GM12875 (cell line): ENCODE measurements at regions not wholly inside any gene's neighbourhood (a gene's known extent, or its start where the extent isn't known, plus 50 kb on each side); places are given as distances from the start of the nearest gene placed in this dataset.
A peak's percentile ranks its signal among the peaks of the same experiment; 100 is the strongest.

Experiments used
- H3K4me3 ChIP-seq: one replicate; pipeline ENCODE4 v1.5.1; 2011; ENCODE audit warnings: low read depth, low read length, control low read depth
- TF ChIP-seq, protein P1 (sequence below): IDR thresholded peaks from 2 replicates; pipeline ENCODE4 v1.5.1; 2011; ENCODE audit warnings: low read depth, mild to moderate bottlenecking, control low read depth, inconsistent platforms, low read length, moderate library complexity, borderline replicate concordance; ENCODE audit not compliant: insufficient read depth

DNA sequence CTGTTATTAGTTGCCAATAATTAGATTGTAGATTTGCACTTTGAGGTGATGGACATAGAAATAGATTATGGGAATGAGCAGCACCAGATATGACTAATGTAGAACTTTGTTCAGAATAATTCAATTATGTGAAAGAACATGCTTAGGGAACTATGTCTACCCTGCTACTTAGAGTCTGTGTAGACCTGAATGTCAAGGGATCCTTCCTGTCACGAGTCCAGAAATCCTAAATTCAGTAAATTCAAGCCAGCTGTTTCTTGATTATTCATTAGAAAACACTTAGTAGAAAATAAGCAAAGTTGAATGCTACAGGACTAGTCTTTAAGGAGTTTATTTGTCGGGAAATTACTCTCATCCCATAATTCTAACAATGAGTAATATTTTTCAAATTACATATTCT is 887.3 kb upstream of the SEMA6A start:
- H3K4me3 ChIP-seq, result no peak overlapping the region
- TF ChIP-seq, protein P1, sequence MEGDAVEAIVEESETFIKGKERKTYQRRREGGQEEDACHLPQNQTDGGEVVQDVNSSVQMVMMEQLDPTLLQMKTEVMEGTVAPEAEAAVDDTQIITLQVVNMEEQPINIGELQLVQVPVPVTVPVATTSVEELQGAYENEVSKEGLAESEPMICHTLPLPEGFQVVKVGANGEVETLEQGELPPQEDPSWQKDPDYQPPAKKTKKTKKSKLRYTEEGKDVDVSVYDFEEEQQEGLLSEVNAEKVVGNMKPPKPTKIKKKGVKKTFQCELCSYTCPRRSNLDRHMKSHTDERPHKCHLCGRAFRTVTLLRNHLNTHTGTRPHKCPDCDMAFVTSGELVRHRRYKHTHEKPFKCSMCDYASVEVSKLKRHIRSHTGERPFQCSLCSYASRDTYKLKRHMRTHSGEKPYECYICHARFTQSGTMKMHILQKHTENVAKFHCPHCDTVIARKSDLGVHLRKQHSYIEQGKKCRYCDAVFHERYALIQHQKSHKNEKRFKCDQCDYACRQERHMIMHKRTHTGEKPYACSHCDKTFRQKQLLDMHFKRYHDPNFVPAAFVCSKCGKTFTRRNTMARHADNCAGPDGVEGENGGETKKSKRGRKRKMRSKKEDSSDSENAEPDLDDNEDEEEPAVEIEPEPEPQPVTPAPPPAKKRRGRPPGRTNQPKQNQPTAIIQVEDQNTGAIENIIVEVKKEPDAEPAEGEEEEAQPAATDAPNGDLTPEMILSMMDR, result no peak

DNA sequence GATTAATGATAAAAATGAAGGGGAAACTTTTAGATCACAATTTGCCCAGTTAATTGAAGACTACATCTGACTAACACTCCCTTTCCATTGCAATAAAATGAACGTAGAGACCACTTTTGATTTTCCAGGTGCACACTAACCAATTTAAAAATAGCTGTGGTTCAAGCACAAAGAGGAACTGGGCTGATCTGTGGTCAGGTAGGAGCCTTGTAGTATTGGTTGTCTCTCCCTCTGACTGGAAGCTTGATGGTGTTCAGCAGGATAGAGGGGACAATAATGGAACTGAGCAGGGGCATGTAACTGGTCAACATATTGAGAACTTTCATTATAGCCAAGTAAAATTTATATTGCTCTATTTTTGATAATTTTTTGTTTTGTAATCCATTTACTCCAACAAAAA is 886.8 kb upstream of the SEMA6A start:
- H3K4me3 ChIP-seq, result no peak overlapping the region
- TF ChIP-seq, protein P1, result no peak

DNA sequence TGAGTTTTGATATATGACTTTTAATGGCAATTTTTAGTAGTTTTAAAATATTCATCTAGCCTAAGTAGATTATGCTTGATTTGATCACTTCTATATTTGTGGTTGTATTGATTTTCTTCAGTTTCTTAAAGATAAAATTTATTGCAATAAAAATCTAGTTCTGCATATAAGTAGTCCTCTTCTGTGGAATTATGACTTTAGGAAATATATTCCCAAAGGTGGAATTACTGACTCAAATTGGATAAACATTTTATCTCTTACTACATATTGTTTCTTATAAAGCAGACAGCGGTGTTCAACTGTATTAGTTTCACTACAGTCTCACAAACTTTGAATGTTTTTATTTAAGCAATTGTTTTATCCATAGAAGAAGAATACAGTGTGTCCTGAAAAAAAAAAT is 883.0 kb upstream of the SEMA6A start:
- H3K4me3 ChIP-seq, result no peak overlapping the region
- TF ChIP-seq, protein P1, result no peak

DNA sequence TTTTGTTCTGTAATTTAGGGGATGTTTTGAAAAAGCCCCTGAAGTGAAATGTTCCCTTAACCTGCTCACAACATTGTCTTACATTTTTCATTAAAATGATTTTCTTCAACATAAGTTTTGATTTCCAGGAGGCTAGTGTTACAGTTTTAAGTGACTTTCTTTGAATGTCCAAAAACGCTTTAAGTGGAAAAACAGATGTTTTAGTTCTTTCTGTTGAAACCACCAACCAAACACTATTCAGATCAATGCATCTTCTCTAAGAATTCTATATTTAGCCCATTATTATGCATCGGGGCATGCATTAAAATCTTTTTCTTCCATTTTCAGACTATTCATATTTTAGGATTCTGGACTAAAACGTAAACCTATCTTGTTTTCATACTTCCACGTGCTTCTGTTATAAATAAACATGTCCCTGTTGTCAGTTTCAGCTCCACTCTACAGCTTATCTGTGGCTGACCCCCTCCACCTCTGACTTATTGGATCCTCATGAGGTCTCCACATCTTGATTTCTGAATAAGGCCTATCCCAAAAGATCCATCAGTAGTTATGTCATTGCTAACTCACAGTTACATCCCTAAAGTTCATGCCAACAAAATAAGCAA is 882.3 kb upstream of the SEMA6A start:
- no peak overlapping the region for H3K4me3 ChIP-seq
- TF ChIP-seq, protein P1, result no peak

DNA sequence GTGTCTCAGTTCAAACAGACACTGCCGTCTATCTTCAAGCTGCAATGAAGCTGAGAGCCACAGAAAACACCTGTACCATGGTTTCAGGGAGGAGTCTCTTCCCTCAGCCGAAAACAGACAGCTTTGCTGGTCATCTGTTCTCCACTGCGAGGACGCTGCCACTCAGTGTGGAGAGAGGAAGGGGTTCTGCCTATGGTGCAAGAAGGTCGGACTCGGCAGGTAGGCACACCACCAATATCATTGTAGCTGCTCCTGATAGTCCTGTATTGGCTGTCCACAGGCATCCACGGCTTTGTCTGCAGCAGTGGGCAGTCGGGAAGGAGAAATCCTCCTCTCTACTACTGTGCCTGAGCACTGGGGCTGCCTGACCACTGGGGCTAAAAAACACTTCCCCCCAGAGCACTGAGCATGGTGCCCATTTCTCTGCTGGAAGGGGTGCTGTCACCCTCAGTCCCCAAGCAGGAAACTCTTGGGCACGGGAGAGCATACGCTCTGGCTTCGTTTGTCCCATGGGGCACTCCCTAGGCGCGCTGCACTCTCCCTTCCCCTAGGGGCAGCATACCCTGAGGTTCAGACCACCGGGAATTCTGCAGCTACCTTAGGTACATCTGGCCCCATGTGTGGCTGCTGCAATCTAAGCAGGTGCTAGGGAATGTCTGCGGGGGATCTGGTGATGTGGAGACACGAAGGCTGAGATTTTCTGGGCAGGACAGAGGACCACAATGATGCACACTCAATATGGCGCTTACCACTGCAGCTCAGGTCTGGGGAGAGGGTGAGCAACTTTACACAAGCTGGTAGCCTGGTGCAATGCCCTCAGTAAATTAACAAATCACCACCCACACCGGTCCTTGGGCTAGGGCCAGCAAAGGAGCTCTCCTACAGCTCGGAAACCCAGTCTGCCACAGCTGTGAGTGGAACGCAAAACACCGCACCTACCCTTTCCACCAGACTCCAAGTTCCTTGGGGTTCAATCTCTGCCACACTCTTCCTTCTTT is 880.9 kb upstream of the SEMA6A start:
- TF ChIP-seq, protein P1, result peak; percentile 52
- H3K4me3 ChIP-seq, result no peak overlapping the region

GRCh38 chr5:117454716-117455212 is 880.1 kb upstream of the SEMA6A start:
- H3K4me3 ChIP-seq, result no peak overlapping the region
- TF ChIP-seq, protein P1, result peak; percentile 82
